Right kidney (tissue), 1 donor: ENCODE measurements at regions not wholly inside any gene's neighbourhood (a gene's known extent, or its start where the extent isn't known, plus 50 kb on each side); places are given as distances from the start of the nearest gene placed in this dataset.
"Not testable (repeated sequence)": the region's sequence is repeated elsewhere in the genome, so short reads cannot be mapped to it uniquely, and the experiment has no call there.

Source experiments
- DNase-seq: peaks from one replicate; pipeline ENCODE4 v3.0.0-alpha.2; 2016

GRCh38 chr11:56876621-56877275, 112.0 kb upstream of the OR5AK2 start:
- no peak for DNase-seq

GRCh38 chr11:56855217-56855616, 106.7 kb upstream of the OR9G4 start:
- no peak for DNase-seq

- no peak for DNase-seq
These were observed 103.6 kb upstream of the OR9G4 start for GRCh38 chr11:56852131-56852530.

- DNase-seq: no peak
These were observed 101.4 kb upstream of the OR9G4 start for GRCh38 chr11:56849852-56850251.

- DNase-seq: no peak
These were observed 100.8 kb upstream of the OR9G4 start for GRCh38 chr11:56849250-56849649.

- DNase-seq: no peak
These were observed 99.8 kb upstream of the OR9G4 start for GRCh38 chr11:56848141-56848809.

GRCh38 chr11:56846631-56847576, 98.4 kb upstream of the OR9G4 start:
- DNase-seq: peak; percentile 21

GRCh38 chr11:56845121-56845732, 96.7 kb upstream of the OR9G4 start:
- DNase-seq: no peak

- DNase-seq: no peak
These were observed 95.3 kb upstream of the OR9G4 start for GRCh38 chr11:56843816-56844215.

- no peak for DNase-seq
These were observed 94.6 kb upstream of the OR9G4 start for GRCh38 chr11:56842814-56843794.

GRCh38 chr11:56841210-56841810, 92.8 kb upstream of the OR9G4 start:
- DNase-seq: peak; percentile 15

- not testable (repeated sequence) for DNase-seq
These were observed 78.9 kb upstream of the OR9G4 start for GRCh38 chr11:56827357-56827756.

GRCh38 chr11:56819916-56820315, 71.4 kb upstream of the OR9G4 start:
- DNase-seq: no peak

- no peak for DNase-seq
These were observed 69.2 kb upstream of the OR9G4 start for GRCh38 chr11:56817661-56818060.

- DNase-seq: no peak
These were observed 67.8 kb upstream of the OR9G4 start for GRCh38 chr11:56816259-56816658.

GRCh38 chr11:56808326-56808725, 59.8 kb upstream of the OR9G4 start:
- no peak for DNase-seq

GRCh38 chr11:56799691-56800210, 51.3 kb upstream of the OR9G4 start:
- no peak for DNase-seq
